IMR-90 (cell line): ENCODE measurements at regions not wholly inside any gene's neighbourhood (a gene's known extent, or its start where the extent isn't known, plus 50 kb on each side); places are given as distances from the start of the nearest gene placed in this dataset.

Experiments used
- ATAC-seq: fragments of 200-7000 bp; cut with Tn5 transposase; 2 replicates; pipeline ENCODE4 v1.9.1; 2020; ENCODE audit warnings: low read depth, mild to moderate bottlenecking, moderate library complexity
- BruUV-seq: library from RNA; stranded (reverse); fragments of 400-500 nt; replicated peaks from 2 replicates; lab custom pipeline; 2021; lab: Mats Ljungman, UMichigan
- CTCF ChIA-PET: fragments of 300-600 bp; formaldehyde crosslinking; extraction: SDS; loops from one replicate; lab custom pipeline; 2021; ENCODE audit warnings: antibody characterized with exemption; lab: Yijun Ruan, JAX
- POLR2A ChIA-PET: fragments of 300-600 bp; sonication (Branson Sonifier 250); formaldehyde crosslinking; loops from one replicate; lab custom pipeline; 2022; ENCODE audit warnings: antibody characterized with exemption; ENCODE audit not compliant: unreplicated experiment; lab: Charles Lee
- DNase-seq: peaks from one replicate; pipeline ENCODE4 v3.0.0; 2013
- H2AFZ ChIP-seq: replicated peaks from 2 replicates; pipeline ENCODE3; 2013; ENCODE audit warnings: low read length, mild to moderate bottlenecking; ENCODE audit not compliant: poor library complexity
- H2AK5ac ChIP-seq: 2 replicates; pipeline ENCODE4 v1.6.1; 2013; ENCODE audit warnings: low read depth, low read length, inconsistent platforms
- H2AK9ac ChIP-seq: replicated peaks from 2 replicates; pipeline ENCODE3; 2013; ENCODE audit warnings: mild to moderate bottlenecking, low read depth, low read length, moderate library complexity; ENCODE audit not compliant: poor library complexity
- H2BK120ac ChIP-seq: 2 replicates; pipeline ENCODE4 v1.6.1; 2013; ENCODE audit warnings: low read depth, low read length, inconsistent platforms
- H2BK15ac ChIP-seq: 3 replicates; pipeline ENCODE4 v1.6.1; 2013; ENCODE audit warnings: low read depth, low read length, inconsistent platforms
- H2BK20ac ChIP-seq: 2 replicates; pipeline ENCODE4 v1.6.1; 2013; ENCODE audit warnings: low read depth, mild to moderate bottlenecking, inconsistent platforms, low read length, moderate library complexity
- H2BK5ac ChIP-seq: 2 replicates; pipeline ENCODE4 v1.6.1; 2013; ENCODE audit warnings: mild to moderate bottlenecking, low read depth, low read length, inconsistent platforms; ENCODE audit not compliant: poor library complexity, severe bottlenecking
- H3K14ac ChIP-seq: replicated peaks from 2 replicates; pipeline ENCODE4 v1.6.1; 2013; ENCODE audit warnings: low read depth, low read length, inconsistent platforms
- H3K18ac ChIP-seq: 2 replicates; pipeline ENCODE4 v1.6.1; 2013; ENCODE audit warnings: low read depth, low read length, control low read depth
- H3K23ac ChIP-seq: 2 replicates; pipeline ENCODE4 v1.6.1; 2013; ENCODE audit warnings: low read depth, low read length, inconsistent platforms
- H3K27ac ChIP-seq: 2 replicates; pipeline ENCODE4 v1.5.1; 2013; ENCODE audit warnings: mild to moderate bottlenecking, control low read depth, low read length; ENCODE audit not compliant: insufficient read depth
- H3K27me3 ChIP-seq: 2 replicates; pipeline ENCODE4 v1.6.1; 2013; ENCODE audit warnings: low read length; ENCODE audit not compliant: control insufficient read depth, insufficient read depth
- H3K36me3 ChIP-seq: 2 replicates; pipeline ENCODE4 v1.6.1; 2013; ENCODE audit warnings: low read length, mixed read lengths; ENCODE audit not compliant: control insufficient read depth, insufficient read depth
- H3K4ac ChIP-seq: 2 replicates; pipeline ENCODE4 v1.6.1; 2013; ENCODE audit warnings: low read depth, low read length, inconsistent platforms
- H3K4me1 ChIP-seq: 2 replicates; pipeline ENCODE4 v1.6.1; 2013; ENCODE audit warnings: low read length, mixed read lengths; ENCODE audit not compliant: control insufficient read depth, insufficient read depth
- H3K4me2 ChIP-seq: 2 replicates; pipeline ENCODE4 v1.6.1; 2013; ENCODE audit warnings: low read depth, mild to moderate bottlenecking, control low read depth, low read length, moderate library complexity
- H3K4me3 ChIP-seq: 2 replicates; pipeline ENCODE4 v1.5.1; 2013; ENCODE audit warnings: low read depth, mild to moderate bottlenecking, control low read depth, low read length, moderate library complexity; ENCODE audit not compliant: insufficient read depth
- H3K56ac ChIP-seq: 2 replicates; pipeline ENCODE4 v1.6.1; 2013; ENCODE audit warnings: low read length, inconsistent platforms; ENCODE audit not compliant: insufficient read depth; ENCODE audit errors: extremely low read depth
- H3K79me1 ChIP-seq, 2 experiments: 2 replicates each; pipeline ENCODE4 v1.6.1; 2013; ENCODE audit warnings: low read length in 2 of 2, inconsistent platforms in 1 of 2, low read depth in 1 of 2
- H3K9ac ChIP-seq: 2 replicates; pipeline ENCODE4 v1.6.1; 2013; ENCODE audit warnings: low read depth, low read length, control low read depth
- H3K9me1 ChIP-seq: 2 replicates; pipeline ENCODE4 v1.6.1; 2013; ENCODE audit warnings: low read length, inconsistent platforms; ENCODE audit not compliant: insufficient read depth
- H3K9me3 ChIP-seq: 2 replicates; pipeline ENCODE4 v1.6.1; 2013; ENCODE audit warnings: low read length; ENCODE audit not compliant: control insufficient read depth, insufficient read depth
- H4K20me1 ChIP-seq: 2 replicates; pipeline ENCODE4 v1.6.1; 2013; ENCODE audit warnings: low read length, inconsistent platforms; ENCODE audit not compliant: insufficient read depth
- H4K5ac ChIP-seq: 2 replicates; pipeline ENCODE4 v1.6.1; 2013; ENCODE audit warnings: mild to moderate bottlenecking, low read depth, low read length, control low read depth
- H4K8ac ChIP-seq, 2 experiments: 2 replicates each; pipeline ENCODE4 v1.6.1; 2013; ENCODE audit warnings: low read depth in 2 of 2, low read length in 2 of 2, control low read depth in 1 of 2, inconsistent platforms in 1 of 2
- H4K91ac ChIP-seq: 2 replicates; pipeline ENCODE4 v1.6.1; 2013; ENCODE audit warnings: low read depth, low read length, inconsistent platforms; ENCODE audit not compliant: insufficient read depth
- BHLHE40 ChIP-seq: fragments of 150-350 bp; IDR thresholded peaks from 2 replicates; pipeline ENCODE4 v1.6.1; 2016; ENCODE audit warnings: mild to moderate bottlenecking, low read depth, low read length
- MAFK ChIP-seq: IDR thresholded peaks from 2 replicates; pipeline ENCODE4 v1.6.1; 2012; ENCODE audit warnings: low read depth, low read length, improper control_type of control experiment
- POLR2A ChIP-seq: IDR thresholded peaks from 2 replicates; pipeline ENCODE4 v1.6.1; 2012; ENCODE audit warnings: mild to moderate bottlenecking, low read depth, low read length
- SMC3 ChIP-seq: fragments of 150-350 bp; IDR thresholded peaks from 2 replicates; pipeline ENCODE4 v1.6.1; 2016; ENCODE audit warnings: low read depth, mild to moderate bottlenecking, antibody characterized with exemption, low read length, moderate library complexity
- WGBS, 2 experiments: methylation state at CpG; one replicate each; pipeline versions ENCODE4 v1.1.5 to v1.1.7; 2013; ENCODE audit warnings: missing lambda C conversion rate in 2 of 2; ENCODE audit not compliant: insufficient read length in 1 of 2; ENCODE audit errors: extremely low coverage in 2 of 2; 5-methylcytosine and 5-hydroxymethylcytosine counted together
- dilution Hi-C: fragments of 300-500 bp; cut with HindIII; formaldehyde crosslinking; loops from one replicate; pipeline ENCODE4 v1.14.3; 2018; ENCODE audit warnings: low sequenced_read_pairs; ENCODE audit not compliant: unreplicated experiment
- in situ Hi-C: fragments of 300-500 bp; cut with MboI; formaldehyde crosslinking; loops from 3 replicates; pipeline ENCODE4 v1.14.3; 2019; ENCODE audit warnings: low sequenced_read_pairs, inconsistent platforms, mixed read lengths
- intact Hi-C: fragments of 100-400 bp; cut with micrococcal nuclease; formaldehyde crosslinking; loops from 2 replicates; pipeline ENCODE4 v1.10.0; 2022
- TF ChIP-seq, protein P1 (sequence below): fragments of 150-350 bp; IDR thresholded peaks from 2 replicates; pipeline ENCODE4 v1.6.1; 2016; ENCODE audit warnings: low read depth, mild to moderate bottlenecking, low read length, moderate library complexity, borderline replicate concordance

DNA sequence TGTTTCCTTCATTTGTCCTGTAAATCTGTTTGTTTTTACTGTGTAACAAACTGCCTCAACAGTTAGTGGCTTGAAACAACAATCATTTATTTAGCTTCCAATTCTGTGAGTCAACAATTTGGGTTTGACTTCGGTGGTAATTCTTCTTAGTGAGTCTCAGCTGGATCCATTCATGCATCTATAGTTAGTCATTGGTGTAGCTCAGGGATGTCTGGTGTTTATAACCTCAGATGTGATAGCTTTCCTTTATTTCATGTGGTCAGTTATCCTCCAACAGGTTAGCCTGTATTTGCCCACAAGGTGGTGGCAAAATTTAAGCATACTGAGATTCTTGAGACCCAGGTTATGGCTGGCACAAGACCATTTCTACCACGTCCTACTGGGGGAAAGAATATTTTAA lies 1267.2 kb downstream of the RAPGEF2 start:
- H3K4me2 ChIP-seq: no peak overlapping the region
- ATAC-seq (no peak), DNase-seq (no peak)
- no peak overlapping the region for H2AFZ ChIP-seq
- H2BK5ac ChIP-seq: no peak overlapping the region
- no peaks in the 10 kb centered on the region for H3K9me3 ChIP-seq
- no peak overlapping the region for H3K14ac ChIP-seq
- ChIA-PET CTCF (no interaction called here), POLR2A (no interaction called here)
- no CpG with 5 or more reads among the region's 2 CpGs for WGBS, 2 experiments
- H3K4me3 ChIP-seq: no peak overlapping the region
- H3K9ac ChIP-seq: no peak overlapping the region
- no peak overlapping the region for H2AK5ac ChIP-seq
- H3K36me3 ChIP-seq: no peaks in the 10 kb centered on the region
- H3K4ac ChIP-seq: no peak overlapping the region
- no peaks in the 10 kb centered on the region for H4K20me1 ChIP-seq
- no peaks in the 10 kb centered on the region for H3K27me3 ChIP-seq
- no peak overlapping the region for H4K5ac ChIP-seq
- H3K23ac ChIP-seq: no peak overlapping the region
- intact Hi-C loops (no loop called here), dilution Hi-C loops (no loop called here), in situ Hi-C loops (no loop called here)
- H3K56ac ChIP-seq: no peak overlapping the region
- H3K27ac ChIP-seq: no peak overlapping the region
- no peaks in the 10 kb centered on the region for H3K79me1 ChIP-seq
- TF ChIP-seq BHLHE40 (no peak), SMC3 (no peak), POLR2A (no peak), MAFK (no peak)
- TF ChIP-seq, protein P1, sequence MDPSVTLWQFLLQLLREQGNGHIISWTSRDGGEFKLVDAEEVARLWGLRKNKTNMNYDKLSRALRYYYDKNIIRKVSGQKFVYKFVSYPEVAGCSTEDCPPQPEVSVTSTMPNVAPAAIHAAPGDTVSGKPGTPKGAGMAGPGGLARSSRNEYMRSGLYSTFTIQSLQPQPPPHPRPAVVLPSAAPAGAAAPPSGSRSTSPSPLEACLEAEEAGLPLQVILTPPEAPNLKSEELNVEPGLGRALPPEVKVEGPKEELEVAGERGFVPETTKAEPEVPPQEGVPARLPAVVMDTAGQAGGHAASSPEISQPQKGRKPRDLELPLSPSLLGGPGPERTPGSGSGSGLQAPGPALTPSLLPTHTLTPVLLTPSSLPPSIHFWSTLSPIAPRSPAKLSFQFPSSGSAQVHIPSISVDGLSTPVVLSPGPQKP: no peak
- no peaks in the 10 kb centered on the region for H3K9me1 ChIP-seq
- H2AK9ac ChIP-seq: no peak overlapping the region
- no peak overlapping the region for H4K8ac ChIP-seq
- no peak overlapping the region for H2BK20ac ChIP-seq
- no peaks in the 10 kb centered on the region for H3K4me1 ChIP-seq
- no peak overlapping the region for H2BK120ac ChIP-seq
- no peak overlapping the region for H3K18ac ChIP-seq
- no peak overlapping the region for H2BK15ac ChIP-seq
- no TSS peak for BruUV-seq
- H4K91ac ChIP-seq: no peak overlapping the region
